GM12865 (cell line): ENCODE measurements at regions not wholly inside any gene's neighbourhood (a gene's known extent, or its start where the extent isn't known, plus 50 kb on each side); places are given as distances from the start of the nearest gene placed in this dataset.

Source experiments
- DNase-seq: peaks from one replicate; pipeline ENCODE4 v3.0.0; 2010; ENCODE audit warnings: low read depth
- H3K4me3 ChIP-seq: 2 replicates; pipeline ENCODE4 v1.5.1; 2011; ENCODE audit warnings: mild to moderate bottlenecking, low read depth, low read length, control low read depth
- TF ChIP-seq, protein P1 (sequence below): IDR thresholded peaks from 2 replicates; pipeline ENCODE4 v1.5.1; 2011; ENCODE audit warnings: low read length, control low read depth, low read depth, inconsistent platforms; ENCODE audit not compliant: insufficient read depth; ENCODE audit errors: missing control alignments

DNA sequence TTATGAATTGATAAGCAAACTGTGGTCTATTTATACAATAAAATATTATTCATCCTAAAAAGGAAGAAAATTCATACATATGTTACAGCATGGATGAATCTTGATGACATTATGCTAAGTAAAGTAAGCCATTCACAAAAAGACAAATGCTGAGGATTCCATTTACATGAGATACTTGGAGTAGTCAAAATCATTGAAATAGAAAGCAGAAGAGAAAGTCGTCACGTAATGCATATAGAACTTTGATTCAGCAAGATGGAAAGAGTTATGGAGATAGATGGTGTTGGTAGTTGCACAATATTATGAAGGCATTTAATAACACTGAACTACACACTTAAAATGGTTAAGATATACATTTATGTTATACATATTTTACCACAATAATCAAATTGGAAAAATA, 309.7 kb upstream of the KLF6 start:
- no peak overlapping the region for H3K4me3 ChIP-seq
- no peak for DNase-seq
- TF ChIP-seq, protein P1, sequence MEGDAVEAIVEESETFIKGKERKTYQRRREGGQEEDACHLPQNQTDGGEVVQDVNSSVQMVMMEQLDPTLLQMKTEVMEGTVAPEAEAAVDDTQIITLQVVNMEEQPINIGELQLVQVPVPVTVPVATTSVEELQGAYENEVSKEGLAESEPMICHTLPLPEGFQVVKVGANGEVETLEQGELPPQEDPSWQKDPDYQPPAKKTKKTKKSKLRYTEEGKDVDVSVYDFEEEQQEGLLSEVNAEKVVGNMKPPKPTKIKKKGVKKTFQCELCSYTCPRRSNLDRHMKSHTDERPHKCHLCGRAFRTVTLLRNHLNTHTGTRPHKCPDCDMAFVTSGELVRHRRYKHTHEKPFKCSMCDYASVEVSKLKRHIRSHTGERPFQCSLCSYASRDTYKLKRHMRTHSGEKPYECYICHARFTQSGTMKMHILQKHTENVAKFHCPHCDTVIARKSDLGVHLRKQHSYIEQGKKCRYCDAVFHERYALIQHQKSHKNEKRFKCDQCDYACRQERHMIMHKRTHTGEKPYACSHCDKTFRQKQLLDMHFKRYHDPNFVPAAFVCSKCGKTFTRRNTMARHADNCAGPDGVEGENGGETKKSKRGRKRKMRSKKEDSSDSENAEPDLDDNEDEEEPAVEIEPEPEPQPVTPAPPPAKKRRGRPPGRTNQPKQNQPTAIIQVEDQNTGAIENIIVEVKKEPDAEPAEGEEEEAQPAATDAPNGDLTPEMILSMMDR = no peak

DNA sequence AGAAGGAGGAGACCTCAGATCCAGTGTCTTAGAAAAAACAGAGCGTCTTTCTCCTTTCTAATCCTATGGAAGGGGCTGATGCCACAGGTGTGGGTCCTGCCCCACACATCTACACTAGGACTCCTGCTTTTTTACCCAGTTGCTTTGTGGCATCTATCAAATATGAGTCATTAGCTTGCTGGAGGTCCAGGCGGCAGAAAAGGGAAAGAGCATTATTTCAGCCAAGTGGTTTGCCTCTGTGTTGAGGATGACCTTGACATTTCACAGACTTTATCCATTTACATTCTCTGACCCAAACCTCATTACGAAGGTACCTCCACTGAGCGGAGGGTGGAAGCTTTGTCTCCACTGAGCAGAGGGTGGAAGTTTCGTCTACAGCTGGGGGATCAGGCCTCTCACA, 308.4 kb upstream of the KLF6 start:
- TF ChIP-seq, protein P1 = no peak

DNA sequence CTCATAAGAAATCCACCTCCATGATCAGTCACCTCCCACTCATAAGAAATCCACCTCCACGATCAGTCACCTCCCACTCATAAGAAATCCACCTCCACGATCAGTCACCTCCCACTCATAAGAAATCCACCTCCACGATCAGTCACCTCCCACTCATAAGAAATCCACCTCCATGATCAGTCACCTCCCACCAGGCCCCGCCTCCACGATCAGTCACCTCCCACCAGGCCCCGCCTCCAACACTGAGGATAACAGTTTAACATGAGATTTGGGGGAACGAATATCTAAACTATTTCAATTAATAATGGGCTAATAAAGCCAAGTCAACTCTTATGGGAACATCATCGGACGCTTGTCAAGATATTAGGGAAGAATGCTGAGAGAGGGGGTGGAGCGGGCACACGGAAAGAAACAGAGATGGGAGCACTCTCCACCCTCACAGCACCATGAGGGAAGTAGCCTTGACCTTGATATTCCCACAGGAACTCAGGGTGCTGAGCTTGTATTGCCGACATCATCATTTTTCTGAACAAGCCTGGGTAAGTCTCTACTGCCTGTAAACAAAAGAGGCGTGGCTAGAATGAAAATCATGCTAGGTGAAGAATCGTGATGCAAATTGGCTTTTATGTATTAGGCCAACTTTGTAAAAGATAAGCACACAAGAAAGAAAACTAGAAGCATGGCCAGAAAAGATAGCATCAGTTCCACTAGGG, 303.5 kb upstream of the KLF6 start:
- H3K4me3 ChIP-seq = no peak overlapping the region
- TF ChIP-seq, protein P1 = no peak
- DNase-seq = no peak

More for the DNA sequence above, 308.4 kb upstream of the KLF6 start:
- DNase-seq = no peak
- H3K4me3 ChIP-seq = no peak overlapping the region

DNA sequence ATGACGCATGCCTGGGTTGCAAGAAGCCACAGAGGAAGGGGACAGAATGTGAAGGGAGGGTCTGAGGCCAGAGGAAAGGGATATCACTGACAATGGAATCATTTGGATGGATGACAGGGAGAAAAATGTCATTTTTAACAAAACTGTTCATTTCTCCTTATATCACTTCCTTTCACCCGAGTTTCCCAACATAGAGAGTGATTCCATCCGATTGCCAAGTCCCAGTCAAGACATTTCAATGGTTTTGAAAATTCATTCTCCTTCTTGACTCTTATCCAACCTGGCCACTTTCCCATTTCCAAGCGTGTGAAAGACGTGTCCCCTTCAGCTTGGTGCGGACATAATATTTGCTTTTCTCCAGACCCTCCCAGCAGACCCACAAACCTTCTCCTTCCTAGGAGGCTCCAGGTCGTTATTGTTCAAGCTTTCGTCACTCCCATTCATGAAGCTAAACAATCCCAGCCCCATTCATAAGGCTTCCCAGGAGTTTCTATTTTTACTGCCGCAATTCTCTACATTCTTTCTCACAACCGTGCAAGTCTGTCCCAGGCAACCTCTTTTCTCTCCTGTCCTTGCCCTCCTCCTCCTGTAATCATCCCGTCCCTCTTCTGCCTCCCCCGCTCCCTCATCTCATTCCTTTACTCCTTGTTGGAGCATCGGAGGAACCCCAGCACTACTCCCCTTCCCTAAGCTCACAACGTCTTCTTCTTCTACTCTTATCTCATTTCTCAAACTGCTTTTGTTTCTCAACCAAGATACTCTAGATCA, 301.3 kb upstream of the KLF6 start:
- no peak for DNase-seq
- H3K4me3 ChIP-seq = no peak overlapping the region
- TF ChIP-seq, protein P1 = no peak

DNA sequence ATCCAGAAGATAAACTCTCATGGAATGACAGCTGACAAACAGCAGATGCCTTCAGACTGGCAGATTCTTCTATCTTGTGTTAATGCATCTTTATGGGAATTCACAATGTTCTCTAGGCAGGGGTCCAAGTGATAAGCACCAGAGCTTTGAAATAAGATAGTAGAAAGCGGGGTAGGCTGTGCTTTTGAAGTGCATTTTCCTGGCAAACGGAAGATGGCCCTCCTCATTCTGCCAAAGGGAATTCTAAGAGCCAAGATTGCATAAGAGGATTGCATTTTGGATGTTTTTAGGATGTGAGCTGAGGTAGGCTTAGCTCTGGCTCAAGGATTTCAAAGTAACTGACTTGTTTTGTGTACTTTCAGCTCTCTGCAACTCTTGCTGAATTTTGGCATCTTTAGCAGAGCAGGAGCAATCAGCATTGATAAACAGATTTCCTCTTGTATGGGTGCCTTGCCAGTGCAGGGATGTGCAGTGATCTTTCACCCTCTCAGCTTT, 298.5 kb upstream of the KLF6 start:
- no peak overlapping the region for H3K4me3 ChIP-seq
- TF ChIP-seq, protein P1 = no peak
- DNase-seq = no peak

DNA sequence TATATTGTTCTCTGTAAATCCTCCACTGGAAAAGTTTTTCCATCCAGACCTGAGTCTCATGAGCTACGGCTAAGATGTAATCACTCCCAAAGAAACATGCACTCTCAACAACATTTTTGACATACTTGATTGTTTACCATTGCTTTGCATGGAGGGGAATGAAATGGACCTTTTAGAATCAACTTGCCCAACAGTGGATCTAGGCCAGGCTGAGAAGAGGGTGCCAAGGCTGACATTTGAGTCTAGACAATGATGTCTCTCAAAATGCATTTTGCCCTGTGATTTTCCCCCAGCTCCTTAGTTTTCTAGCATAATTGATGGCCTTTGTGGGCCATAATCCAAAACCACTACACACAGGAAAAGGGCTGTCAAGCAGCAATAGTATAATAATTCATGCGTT, 297.9 kb upstream of the KLF6 start:
- TF ChIP-seq, protein P1 = no peak
- H3K4me3 ChIP-seq = no peak overlapping the region
- DNase-seq = no peak

DNA sequence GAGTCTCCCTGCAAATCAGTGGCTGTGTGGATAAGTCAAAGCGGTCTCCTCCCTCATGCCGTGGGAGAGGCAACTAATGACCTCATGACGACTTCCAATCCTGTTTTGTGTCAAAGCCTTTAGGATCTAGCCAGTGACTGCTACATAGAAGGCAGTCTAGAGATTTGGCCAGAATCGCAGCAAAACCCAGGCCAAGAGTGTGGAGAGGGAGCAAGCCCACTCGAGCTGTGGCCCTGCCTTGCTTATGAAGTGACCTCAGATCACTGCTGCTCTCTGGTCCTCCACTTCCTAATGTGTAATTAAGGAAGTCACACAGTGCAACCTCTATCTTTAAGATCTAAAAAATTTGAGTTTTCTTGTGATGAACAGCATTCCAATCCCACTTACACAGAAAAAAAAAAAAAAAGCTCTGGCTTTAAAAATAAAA, 296.7 kb upstream of the KLF6 start:
- no peak overlapping the region for H3K4me3 ChIP-seq
- no peak for DNase-seq
- TF ChIP-seq, protein P1 = no peak
